ENCODE measurements at regions not wholly inside any gene's neighbourhood (a gene's known extent, or its start where the extent isn't known, plus 50 kb on each side); places are given as distances from the start of the nearest gene placed in this dataset.
"Not testable (repeated sequence)": the region's sequence is repeated elsewhere in the genome, so short reads cannot be mapped to it uniquely, and the experiment has no call there.

DNA sequence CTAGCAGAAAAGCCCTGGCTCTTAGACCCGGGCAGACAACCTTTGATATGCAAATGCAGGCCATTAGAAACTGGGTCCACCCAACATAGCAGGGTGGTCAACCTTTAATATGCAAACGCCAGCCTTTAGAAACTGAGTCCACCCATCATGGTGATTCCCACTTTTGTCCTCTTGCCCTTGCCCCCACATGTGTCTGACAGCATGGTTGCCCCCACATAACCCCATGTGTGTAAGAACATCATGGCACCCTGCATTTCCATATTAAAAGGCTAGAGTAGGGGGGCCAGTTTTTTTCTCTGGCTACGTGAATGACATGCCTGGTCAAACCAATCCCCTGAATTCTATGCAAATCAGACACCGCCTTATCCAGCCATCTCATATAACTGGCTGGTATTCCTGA is 273.2 kb upstream of the PRDM9 start:
- no peak for DNase-seq (ENCODE audit: low spot score)

DNA sequence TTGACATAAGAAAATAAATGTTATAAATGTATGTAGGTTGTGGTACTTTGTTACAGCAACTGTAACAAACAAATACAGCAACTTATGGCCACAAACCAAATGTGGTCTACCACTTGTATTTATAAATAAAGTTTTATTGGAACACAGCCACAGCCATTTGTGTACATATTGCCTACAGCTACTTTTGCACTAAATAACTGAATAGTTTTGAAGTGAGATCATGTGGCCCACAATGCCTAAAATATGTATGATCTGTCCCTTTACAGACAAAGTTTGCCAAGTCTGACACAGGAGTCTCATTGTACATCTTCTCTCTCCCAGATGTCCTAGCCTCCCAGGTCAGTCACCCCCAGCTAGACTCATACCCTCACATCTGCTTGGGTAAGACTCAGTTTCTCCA is 283.6 kb upstream of the PRDM9 start:
- DNase-seq (ENCODE audit: low spot score) = no peak

DNA sequence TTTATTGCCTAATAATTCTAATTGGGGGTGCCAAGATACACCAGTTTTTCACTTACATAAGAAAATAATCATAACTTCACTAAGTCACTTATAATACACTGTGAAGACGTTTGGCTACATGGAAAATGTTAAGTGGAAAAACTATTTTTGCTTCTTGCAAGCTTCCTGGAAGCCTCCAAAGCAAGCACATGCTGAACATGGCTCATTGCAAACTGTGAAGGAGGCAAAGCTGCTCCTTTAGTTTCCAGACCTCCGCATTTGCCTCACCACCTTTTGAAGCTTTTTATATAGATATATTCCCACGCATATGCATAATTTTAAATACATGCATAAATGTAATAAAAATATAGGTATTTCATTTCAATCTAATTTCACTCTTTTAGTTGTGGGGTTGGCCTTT is 285.6 kb upstream of the PRDM9 start:
- no peak for DNase-seq (ENCODE audit: low spot score)

DNA sequence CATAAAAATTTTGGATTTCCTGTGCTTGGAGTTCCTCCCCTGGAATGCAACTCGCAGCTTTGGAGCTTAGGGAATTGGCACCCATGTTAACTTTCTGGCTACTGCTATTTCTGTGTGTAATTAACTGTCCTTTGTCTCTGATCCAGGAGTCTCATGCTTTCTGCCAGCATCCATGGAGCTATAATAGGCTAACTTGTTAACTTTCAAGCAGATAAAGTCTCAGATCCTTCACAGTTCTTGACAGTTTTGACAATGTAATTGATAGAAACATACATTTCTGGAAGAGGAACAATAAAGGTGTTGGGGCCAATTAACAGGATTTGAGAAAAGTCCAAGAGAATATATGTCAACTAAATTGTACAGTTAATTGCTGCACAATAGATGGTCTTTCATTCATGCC is 290.2 kb upstream of the PRDM9 start:
- DNase-seq (ENCODE audit: low spot score) = no peak

DNA sequence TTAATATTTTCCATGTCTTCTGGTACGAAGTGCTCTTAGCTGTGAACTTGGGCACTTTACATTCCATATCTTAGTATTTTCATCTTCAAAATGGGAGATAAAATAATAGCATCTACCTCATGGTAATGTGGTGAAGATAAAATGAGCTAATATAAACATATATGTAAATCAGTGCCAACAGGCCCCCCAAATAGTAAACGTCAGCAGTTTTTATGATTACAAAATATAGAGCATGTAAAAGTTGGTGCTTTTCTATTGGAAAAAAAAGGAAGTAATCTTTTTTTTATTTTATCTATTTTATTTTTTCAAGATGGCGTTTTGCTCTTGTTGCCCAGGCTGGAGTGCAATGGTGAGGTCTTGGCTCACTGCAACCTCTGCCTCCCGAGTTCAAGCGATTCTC is 291.1 kb upstream of the PRDM9 start:
- no peak for DNase-seq (ENCODE audit: low spot score)

DNA sequence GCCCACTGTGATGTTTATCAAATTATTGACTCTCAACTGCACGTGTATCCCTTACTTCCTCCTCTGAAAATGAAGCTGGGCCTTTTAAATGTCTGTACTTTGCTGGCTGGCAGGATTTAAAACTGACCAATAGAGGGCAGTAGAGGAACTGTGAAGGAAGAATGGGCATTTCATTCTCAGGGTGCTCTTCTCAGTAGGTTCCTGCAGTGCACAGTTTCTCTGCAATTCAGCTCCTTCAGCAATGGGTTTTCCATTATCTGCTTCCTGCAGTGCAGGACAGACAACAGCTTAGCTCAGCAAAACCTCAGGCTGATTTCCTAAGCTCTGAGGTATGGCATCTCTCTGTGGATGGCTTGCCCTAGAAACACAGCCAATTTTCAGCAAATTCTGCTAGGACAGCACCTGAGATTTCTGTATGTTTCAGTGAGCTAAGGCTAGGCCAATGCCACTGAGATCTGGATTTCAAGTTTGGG is 298.4 kb upstream of the PRDM9 start:
- peak; percentile 4 for DNase-seq (ENCODE audit: low spot score)

DNA sequence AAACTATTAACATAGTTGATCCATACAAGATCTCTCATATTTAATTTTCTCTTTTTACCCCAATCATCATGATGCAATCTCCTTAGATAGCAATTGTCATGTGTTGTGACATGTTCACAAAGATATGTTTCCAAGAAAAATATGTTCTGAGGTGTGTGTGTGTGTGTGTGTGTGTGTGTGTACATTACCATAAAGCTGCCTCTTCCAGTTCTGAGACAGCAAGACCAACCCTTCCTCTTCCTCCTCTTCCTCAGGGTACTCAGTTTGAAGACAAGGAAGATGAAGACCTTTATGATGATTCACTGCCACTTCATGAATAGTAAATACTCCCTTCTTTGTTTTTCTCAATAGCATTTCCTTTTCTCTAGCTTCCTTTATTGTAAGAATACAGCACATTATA is 303.3 kb upstream of the PRDM9 start:
- DNase-seq (ENCODE audit: low spot score) = no peak

DNA sequence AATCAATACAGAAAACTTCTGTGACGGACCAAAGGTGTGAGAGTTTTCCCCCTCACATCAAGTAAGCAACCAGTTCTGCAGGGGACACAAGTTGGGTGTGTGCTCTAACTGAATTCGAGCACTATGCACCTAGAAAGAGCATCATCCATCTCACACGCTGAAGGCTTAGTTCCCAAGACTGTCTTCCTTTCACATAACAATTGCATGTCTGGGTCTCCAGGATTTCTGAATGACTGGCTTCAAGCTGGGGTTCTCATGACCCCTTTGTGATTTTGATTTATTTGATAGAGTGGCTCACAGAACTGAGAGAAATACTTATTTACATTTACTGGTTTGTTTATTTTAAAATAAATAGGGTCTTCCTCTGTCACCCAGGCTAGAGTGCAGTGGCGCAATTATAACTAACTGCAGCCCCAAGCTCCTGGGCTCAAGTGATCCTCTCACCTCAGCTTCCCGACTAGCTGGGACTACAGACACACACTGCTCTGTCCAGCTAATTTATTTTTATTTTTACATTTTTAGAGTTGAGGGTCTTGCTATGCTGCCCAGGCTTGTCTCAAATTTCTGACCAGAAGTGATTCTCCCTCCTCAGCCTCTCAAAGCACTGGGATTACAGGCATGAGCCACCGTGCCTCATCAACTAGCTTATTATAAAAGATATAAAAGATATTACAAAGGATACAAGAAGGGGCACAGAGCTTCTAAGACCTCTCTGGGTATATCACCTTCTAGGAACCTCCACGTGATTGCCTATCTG is 316.7 kb upstream of the CDH12 start:
- no peak for DNase-seq (ENCODE audit: low spot score)

DNA sequence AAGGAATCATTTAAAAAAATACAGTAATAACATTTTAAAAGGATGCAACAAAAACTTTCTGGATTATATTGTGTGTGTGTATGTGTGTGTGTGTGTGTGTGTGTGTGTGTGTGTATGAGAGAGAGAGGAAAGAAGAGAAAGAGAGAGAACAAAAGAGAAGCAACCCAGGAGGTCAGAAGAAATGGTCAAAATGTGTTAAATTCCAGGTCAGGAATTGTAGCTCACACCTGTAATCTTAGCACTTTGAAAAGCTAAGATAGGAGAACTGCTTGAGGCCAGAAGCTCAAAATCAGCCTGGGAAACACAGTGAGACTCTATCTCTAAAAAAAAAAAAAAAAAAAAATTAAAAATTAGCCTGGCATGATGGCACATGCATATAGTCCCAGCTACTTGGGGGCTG is 311.8 kb upstream of the CDH12 start:
- DNase-seq (ENCODE audit: low spot score) = no peak

DNA sequence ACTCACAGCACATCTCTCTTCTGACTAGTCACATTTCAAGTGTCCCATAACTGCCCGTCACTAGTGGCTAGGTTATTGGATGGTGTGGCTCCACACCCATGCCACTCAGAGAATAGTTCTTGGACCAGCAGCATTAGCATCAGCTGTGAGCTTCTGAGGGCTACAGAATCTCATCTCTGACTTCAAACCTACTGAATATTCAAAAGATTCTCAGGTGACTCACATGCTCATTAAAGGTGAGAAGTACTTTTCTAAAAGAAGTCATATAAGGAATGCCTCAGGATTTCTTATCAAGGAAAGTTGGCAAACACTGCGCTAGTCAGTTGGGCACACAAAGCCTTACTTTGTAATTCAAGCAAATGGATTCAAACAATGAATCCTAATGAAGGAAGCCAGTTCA is 305.0 kb upstream of the CDH12 start:
- no peak for DNase-seq (ENCODE audit: low spot score)

DNA sequence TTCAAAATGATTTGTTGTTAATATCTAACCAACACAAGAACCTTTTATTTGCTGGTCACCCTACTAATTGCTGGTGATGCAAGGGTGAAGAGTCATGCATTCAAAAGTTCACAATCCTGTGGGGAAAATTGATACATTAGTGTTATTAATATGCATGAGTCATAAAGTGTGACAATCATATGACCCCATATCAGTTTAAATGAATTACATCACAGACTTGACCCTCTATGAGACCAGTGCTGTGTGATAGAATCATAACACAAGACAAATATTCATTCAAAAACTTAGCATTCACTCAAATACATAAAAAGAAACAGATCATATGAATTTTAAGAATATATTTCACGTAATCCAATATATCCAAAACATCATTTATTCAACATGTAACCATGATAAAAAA is 304.6 kb upstream of the CDH12 start:
- no peak for DNase-seq (ENCODE audit: low spot score)

DNA sequence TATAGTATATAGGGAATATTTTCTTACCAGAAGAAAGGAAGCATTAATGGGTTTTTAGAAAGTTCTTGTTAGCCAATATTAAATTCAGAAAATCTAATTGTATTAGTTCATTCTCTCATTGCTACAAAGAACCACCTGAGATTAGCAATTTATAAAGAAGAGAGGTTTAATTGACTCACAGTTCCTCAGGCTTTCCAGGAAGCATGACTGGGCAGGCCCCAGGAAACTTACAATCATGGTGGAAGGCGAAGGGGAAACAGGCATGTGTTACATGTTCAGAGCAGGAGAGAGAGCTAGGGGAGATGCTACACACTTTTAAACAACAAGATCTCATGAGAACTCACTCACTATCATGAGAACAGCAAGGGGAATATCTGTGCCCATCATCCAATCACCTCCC is 304.0 kb upstream of the CDH12 start:
- no peak for DNase-seq (ENCODE audit: low spot score)

DNA sequence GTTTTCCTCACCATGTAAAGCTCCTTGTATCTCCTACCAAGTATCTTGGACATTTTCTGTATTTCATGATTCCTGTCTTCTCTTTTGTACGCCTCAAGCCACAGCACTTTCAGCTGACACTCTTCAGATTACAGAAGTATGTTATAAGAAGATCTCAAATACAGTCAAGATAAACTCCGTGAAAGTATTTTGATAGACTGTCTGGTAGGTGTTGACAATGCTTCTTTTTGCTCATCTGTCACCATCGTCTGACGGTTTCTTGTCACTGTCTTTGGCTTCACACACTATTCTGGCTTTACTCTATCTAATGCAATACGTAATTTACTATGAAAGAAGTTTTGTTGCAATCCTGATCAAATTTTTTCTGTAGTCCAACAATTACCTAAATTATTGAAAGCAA is 294.5 kb upstream of the CDH12 start:
- DNase-seq (ENCODE audit: low spot score) = no peak

DNA sequence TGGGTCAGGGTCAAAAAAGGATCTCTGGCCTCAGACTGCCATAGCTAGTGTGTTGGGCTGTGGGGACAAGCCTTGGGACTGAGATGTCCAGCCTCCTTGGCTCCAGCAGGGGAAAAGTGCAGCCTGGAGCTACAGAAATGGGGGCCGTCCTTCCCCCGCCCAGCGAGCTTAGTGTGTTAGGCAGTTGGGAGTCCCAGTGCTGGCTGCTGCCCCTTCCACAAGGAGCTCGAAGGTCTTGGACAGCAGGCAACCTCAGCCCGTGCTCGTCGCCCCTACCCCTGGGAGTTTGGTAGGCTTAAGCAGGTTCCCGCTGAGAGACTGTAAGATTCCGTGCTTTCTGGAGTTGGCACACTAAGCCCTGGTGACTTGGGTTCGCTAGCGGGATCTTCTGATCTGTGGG is 293.0 kb upstream of the CDH12 start:
- DNase-seq (ENCODE audit: low spot score) = no peak

DNA sequence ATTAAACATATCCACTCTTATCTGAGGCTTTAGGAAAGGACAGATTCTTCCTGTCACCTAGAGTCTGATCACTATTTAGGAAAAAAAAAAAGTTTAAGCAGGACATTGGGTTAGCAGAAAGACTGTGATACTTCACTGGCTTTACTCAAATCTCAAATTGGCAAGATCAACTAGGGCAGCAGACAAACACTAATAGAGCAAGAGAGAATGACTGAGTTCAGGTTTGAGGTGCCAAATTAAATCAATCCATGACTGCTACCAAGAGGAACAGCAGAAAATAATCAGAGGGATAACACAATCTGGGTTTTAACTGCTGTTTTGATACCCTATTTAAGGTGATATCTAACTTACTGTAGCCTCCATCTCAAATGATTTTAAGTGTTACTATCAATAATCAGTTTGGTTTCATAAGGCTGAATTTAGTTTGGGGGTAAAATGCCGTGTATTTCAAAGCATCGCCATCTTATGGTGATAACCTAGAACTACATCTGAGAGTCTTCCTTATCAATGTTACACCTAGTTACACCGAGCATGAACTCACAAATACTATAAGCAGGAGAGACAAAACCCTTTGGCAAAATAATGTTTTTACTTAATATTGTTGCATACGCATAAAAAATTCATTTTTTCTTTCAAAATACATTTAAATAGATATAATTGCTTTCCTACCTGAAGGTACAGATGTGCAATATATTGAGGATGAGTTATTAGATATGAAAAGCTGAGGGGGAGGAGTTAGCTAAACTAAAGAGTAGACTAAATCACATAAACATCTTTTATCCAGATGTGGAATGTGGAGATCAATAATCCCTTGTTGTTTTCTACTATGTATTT is 286.4 kb upstream of the CDH12 start:
- no peak for DNase-seq (ENCODE audit: low spot score)

DNA sequence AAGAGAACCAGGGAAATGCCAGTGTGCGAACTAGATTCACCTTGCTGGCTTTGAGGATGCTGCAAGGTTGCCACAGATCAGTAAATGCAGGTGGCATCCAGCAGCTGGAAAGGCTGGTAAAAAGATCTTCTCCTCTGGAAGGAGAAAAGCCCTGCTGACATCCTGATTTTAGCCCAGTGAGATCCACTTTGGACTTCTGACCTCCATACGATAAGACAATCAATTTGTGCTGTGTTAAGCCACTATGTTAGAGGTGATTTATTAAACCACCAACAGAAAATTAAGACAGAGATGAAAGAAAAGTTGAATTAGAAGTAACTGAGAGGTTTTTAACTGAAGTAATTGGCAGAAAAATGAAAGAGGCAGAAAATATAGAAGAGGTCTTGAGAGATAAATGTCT is 283.8 kb upstream of the CDH12 start:
- DNase-seq (ENCODE audit: low spot score) = no peak

DNA sequence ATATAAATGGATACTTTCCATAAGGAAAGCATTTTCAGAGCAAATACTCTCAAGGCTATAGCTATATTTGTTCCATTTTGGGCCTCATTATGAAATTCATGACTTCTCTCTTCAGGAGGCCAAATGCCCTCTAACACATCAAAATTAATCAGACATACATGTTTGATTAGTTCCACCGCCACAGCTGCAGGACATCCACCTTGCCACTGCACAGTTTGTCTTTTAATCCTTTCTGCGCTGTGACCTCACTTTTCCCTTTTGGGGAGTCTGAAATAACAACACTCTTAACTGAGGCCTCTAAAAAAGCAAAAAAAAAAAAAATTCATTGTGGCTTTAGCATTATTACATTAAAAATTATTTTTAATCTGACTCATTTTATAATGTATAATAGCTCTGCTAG is 279.1 kb upstream of the CDH12 start:
- no peak for DNase-seq (ENCODE audit: low spot score)

DNA sequence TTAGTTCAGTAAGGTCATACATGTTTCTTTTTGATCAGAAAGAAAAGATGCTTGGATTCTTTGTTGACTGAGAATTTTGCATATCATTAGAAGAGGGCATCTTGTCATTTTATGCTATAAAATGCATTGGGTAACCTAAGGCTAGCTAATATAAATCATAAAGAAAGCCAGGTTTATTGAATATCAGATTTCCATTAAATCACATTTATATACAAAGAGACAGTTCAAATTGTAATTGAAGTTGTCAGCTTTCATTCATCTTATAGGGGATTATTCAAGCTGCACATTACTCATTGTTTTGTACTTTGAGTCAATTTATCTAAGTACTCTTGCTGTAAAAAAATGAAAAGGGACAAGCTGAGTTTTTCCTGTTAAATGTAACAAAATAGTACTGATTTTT is 259.1 kb upstream of the CDH12 start:
- no peak for DNase-seq (ENCODE audit: low spot score)

DNA sequence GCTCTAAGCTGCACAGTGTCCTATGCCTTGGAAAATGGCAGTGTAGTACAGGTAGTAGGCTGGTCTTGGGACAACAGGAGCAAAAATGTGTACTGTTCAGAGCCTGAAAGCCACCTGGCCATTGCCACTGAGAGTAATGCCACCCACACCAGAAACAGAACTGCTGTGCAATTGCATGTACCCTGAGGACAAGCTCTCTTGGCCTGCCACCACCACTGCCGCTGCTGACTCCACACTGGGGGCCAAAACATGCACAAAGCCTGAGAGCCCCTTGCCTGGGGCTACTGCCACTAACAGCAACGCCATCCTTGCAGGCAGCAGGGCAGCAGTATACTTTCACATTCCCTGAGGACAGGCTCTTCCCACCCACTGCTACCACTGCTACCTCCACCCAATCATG is 251.9 kb upstream of the CDH12 start:
- no peak for DNase-seq (ENCODE audit: low spot score)

DNA sequence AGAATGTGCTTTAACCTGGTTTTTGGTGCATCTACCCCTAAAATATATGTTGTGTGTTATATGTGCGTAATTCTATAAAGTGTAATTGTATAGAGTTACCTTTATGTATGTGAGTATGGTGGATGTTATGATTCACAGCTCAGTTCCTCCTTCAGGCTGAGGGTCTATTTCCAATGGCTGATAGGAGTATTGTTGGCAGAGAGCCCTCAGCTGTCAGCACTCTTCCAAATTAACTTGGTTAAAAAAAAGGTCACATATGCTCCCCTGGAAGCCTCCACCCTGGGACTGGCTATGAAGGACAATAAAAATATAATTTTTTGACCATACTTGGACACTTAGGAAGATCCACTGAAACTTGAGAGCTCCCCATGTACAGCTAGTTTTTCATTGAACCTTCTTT is 250.4 kb upstream of the CDH12 start:
- no peak for DNase-seq (ENCODE audit: low spot score)

DNA sequence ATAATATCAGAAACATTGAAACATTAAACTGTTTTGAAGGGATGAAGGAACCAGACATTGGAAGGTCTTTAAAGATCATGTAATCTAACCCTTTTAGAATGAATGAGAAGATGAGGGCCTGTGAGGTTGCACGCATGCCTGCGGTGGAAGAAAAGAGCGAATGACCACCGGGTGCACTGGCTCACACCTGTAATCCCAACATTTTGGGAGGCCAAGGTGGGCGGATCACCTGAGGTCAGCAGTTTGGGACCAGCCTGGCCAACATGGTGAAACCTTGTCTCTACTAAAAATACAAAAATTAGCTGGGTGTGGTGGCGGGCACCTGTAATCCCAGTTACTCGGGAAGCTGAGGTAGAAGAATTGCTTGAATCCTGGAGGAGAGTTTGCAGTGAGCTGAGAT is 242.3 kb upstream of the CDH12 start:
- DNase-seq (ENCODE audit: low spot score) = not testable (repeated sequence)

DNA sequence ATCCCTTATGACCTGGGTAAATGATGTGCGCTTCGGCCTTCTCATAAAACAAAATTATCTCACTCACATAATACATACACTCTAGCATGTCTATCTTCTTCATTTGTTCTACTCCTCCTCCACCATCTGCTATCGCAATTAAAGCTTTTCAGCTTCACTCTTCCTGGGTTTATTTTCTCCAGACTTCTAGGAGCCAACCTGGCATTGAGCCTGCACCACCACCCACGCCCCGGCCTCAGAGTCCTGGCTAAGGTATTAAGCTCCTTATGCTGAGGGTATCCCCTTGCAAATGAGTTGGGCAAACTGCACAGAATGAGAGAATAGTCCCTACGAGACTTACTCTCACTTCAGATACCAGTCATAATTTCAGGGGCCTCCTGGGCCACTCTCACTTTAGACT is 236.1 kb upstream of the CDH12 start:
- DNase-seq (ENCODE audit: low spot score) = no peak

DNA sequence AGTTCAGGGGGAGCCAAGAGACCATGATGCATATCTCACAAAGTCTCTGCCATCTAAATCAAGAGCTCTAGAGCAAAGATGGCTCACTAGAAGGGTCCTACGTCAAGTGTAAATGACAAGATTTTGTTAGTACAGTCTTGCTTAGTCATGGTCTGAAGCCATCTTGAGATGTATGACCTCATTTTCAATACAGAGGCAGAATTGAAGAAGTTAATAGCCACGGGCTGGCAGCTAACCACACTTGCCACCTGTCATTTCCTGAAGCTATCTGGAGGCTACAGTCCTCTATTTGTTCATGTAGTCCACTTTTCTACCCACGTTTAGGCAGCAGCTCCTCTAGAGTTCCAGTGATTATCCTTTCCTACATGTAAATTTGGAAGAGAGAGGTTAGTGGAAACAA is 231.7 kb upstream of the CDH12 start:
- DNase-seq (ENCODE audit: low spot score) = no peak

DNA sequence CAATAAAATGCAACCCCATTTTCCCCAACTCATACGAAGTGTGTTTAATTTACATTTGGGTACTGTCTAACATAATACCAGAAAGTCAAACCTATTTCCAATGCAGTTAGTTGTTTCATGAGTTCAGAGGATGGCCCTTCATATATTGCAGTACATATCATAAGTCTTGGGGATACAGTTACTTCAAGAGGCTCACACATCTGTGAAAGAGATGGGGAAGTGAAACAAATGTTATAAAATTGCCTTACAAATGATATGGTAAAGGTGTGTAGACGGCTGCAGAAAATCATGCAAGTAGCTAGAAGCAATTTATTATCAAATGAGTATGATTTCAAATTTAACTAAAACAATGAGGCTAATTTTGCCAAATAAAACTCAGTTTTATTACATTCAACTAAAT is 219.0 kb upstream of the CDH12 start:
- no peak for DNase-seq (ENCODE audit: low spot score)
